Endothelial cell (in vitro differentiated cells): ENCODE measurements at regions not wholly inside any gene's neighbourhood (a gene's known extent, or its start where the extent isn't known, plus 50 kb on each side); places are given as distances from the start of the nearest gene placed in this dataset.

Source experiments
- DNase-seq: peaks from one replicate; pipeline ENCODE4 v3.0.0; 2021; ENCODE audit warnings: low spot score
- H3K27ac Mint-ChIP-seq: one replicate; pipeline ENCODE4 v1.8.0; 2021; ENCODE audit warnings: mixed read lengths, inconsistent platforms; ENCODE audit not compliant: unreplicated experiment
- H3K27me3 Mint-ChIP-seq: one replicate; pipeline ENCODE4 v1.8.0; 2021; ENCODE audit warnings: mild to moderate bottlenecking, moderate library complexity, mixed read lengths, inconsistent platforms; ENCODE audit not compliant: unreplicated experiment
- H3K36me3 Mint-ChIP-seq: one replicate; pipeline ENCODE4 v1.8.0; 2021; ENCODE audit warnings: mild to moderate bottlenecking, low read depth, mixed read lengths, inconsistent platforms; ENCODE audit not compliant: unreplicated experiment
- H3K4me1 Mint-ChIP-seq: one replicate; pipeline ENCODE4 v1.8.0; 2021; ENCODE audit warnings: mild to moderate bottlenecking, mixed read lengths, inconsistent platforms; ENCODE audit not compliant: unreplicated experiment
- H3K4me3 Mint-ChIP-seq: one replicate; pipeline ENCODE4 v1.8.0; 2021; ENCODE audit warnings: mild to moderate bottlenecking, mixed read lengths, inconsistent platforms; ENCODE audit not compliant: unreplicated experiment
- H3K9me3 Mint-ChIP-seq: one replicate; pipeline ENCODE4 v1.8.0; 2021; ENCODE audit warnings: mixed read lengths, inconsistent platforms; ENCODE audit not compliant: unreplicated experiment
- TF ChIP-seq, protein P1 (sequence below): fragments of 200-600 bp; sonication (generic); IDR thresholded peaks from one replicate; pipeline ENCODE4 v1.5.0; 2021; ENCODE audit warnings: antibody characterized with exemption; ENCODE audit not compliant: unreplicated experiment

DNA sequence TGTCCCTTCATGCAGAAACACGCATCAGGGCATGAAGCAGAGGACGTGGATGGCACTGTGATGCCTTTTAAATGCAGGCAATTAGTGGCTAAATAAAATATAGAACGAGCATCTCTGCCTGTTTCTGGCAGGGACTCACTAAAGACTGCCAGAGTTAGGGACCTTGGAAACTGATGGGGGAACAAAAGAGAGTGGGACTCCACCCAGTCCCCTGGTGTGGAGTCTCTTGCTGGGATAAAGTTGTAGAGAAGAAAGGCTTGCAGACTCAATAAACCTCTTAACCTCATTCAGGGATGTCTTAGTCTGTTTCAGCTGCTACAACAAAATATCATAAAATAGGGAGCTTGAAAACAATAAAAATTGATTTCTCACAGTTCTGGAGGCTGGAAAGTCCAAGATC is 87.6 kb upstream of the ARAP3 start:
- Mint-ChIP-seq H3K27me3 (peaks cover 8% of the 10 kb centered on the region), H3K9me3 (no peaks in the 10 kb centered on the region), H3K4me1 (peaks cover 12% of the 10 kb centered on the region), H3K27ac (no peak overlapping the region), H3K36me3 (no peaks in the 10 kb centered on the region), H3K4me3 (no peak overlapping the region)
- no peak for DNase-seq
- TF ChIP-seq, protein P1, sequence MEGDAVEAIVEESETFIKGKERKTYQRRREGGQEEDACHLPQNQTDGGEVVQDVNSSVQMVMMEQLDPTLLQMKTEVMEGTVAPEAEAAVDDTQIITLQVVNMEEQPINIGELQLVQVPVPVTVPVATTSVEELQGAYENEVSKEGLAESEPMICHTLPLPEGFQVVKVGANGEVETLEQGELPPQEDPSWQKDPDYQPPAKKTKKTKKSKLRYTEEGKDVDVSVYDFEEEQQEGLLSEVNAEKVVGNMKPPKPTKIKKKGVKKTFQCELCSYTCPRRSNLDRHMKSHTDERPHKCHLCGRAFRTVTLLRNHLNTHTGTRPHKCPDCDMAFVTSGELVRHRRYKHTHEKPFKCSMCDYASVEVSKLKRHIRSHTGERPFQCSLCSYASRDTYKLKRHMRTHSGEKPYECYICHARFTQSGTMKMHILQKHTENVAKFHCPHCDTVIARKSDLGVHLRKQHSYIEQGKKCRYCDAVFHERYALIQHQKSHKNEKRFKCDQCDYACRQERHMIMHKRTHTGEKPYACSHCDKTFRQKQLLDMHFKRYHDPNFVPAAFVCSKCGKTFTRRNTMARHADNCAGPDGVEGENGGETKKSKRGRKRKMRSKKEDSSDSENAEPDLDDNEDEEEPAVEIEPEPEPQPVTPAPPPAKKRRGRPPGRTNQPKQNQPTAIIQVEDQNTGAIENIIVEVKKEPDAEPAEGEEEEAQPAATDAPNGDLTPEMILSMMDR = no peak

DNA sequence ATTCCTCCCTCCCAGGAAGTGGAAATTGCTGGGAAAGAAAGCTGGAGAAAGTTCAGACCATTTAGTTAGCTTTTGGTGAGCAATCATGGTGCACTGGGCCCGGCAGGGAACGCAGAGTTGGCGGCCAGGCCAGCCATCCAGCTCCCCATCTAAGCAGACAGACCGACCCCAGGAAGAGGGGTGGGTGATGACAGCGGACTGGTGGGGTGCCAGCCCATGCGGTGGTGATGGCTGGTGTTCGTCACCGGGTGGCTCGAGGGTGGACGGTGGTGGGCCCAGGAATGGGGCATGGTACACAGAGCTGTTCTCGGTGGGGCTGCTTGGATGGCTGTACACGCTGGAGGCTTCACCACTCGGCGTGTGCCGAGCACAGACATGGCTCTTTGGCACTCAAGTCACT is 85.6 kb upstream of the ARAP3 start:
- DNase-seq = no peak
- Mint-ChIP-seq H3K36me3 (no peaks in the 10 kb centered on the region), H3K4me1 (peaks cover 12% of the 10 kb centered on the region), H3K27me3 (peaks cover 8% of the 10 kb centered on the region), H3K4me3 (no peak overlapping the region), H3K9me3 (no peaks in the 10 kb centered on the region), H3K27ac (no peak overlapping the region)
- TF ChIP-seq, protein P1 = no peak

DNA sequence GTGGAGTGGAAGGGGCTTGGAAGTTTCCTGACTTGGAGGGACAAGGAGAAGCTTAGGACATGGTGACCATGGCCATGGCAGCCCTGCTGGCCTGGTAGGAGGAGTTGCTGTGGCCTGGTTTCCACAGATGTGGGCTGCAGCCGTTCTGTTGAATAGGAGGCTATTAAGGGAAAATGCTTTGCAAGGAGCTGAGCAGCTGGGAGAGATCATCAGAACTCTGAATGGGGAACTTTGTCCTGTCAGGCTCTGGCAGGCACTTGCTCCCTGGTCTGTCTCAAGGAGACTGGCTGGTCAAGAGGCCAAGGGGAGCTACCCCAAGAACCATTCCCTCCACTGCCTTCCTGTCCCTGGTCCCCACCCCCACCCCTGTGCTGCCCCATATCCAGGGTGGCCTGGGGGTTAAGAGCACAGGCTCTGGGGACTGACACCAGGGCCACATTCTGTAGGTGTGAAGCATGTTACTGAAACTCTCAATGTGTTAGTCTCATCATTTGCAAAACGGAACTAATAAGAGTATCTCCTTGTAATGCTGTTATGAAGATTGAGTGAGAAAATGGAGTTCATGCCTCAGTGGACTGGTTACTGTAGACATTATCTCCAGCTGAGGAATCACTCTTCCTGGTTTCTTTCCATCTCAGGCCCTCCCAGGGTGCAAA is 84.0 kb upstream of the ARAP3 start:
- Mint-ChIP-seq H3K27me3 (peaks cover 6% of the 10 kb centered on the region), H3K36me3 (no peaks in the 10 kb centered on the region), H3K4me3 (no peak overlapping the region), H3K9me3 (no peaks in the 10 kb centered on the region), H3K27ac (no peak overlapping the region), H3K4me1 (peaks cover 1% of the 10 kb centered on the region)
- no peak for DNase-seq
- TF ChIP-seq, protein P1 = no peak

DNA sequence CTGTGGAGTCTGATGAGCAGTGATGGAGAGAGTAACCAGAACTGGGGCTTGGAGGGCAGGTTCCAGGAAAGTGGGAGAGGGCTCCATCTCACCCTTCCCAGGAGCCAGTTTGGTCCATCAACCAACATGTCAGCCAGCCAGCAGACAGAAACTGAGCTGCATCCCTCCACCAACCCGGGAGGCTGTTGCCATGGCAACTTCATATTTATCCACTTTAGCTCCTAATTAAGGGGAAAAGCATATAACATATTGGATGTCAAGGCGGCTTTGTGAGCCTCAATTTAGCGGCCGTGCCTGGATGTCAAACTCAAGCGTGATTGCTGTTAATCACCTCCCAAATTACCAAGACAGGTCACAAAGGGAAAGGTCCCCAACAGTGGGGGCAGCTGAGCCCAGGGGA is 81.5 kb upstream of the ARAP3 start:
- H3K9me3 Mint-ChIP-seq = no peaks in the 10 kb centered on the region
- TF ChIP-seq, protein P1 = no peak
- peaks cover under 1% of the 10 kb centered on the region for H3K4me1 Mint-ChIP-seq
- H3K27ac Mint-ChIP-seq = no peak overlapping the region
- H3K36me3 Mint-ChIP-seq = no peaks in the 10 kb centered on the region
- H3K27me3 Mint-ChIP-seq = peaks cover 2% of the 10 kb centered on the region
- no peak overlapping the region for H3K4me3 Mint-ChIP-seq
- DNase-seq = no peak

DNA sequence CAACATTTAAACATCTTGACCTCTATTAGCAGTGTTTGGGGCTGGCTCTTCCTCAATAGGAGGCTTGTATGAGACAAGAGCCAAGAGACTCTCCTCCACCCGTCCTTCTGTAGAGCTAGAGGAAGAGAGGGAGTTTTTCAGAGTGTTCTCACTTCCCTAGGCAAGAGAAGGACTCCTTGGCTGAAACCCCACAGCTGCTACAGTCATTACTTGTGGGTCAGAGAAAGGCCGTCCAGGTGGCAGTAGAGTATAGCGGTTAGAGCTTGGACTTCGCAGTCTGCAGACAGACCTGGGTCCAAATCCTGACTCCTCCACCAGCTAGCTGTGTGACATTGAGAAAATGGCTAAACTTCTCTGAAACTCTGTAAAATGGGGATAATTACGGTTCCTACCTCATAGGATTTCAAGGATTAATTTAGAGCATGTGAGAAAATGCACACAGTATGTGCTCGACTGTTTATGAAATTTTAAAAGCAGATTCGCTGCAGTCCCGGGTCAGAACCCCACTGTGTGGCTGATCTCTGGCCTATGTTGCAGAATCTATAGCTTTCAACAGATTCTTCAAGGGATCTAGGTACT is 80.8 kb upstream of the ARAP3 start:
- no peaks in the 10 kb centered on the region for H3K36me3 Mint-ChIP-seq
- no peak overlapping the region for H3K4me3 Mint-ChIP-seq
- H3K27me3 Mint-ChIP-seq = peaks cover 3% of the 10 kb centered on the region
- TF ChIP-seq, protein P1 = no peak
- DNase-seq = no peak
- peaks cover 7% of the 10 kb centered on the region for H3K4me1 Mint-ChIP-seq
- H3K27ac Mint-ChIP-seq = no peak overlapping the region
- H3K9me3 Mint-ChIP-seq = no peaks in the 10 kb centered on the region
